Gastrocnemius medialis (tissue), 4 donors: ENCODE measurements at regions not wholly inside any gene's neighbourhood (a gene's known extent, or its start where the extent isn't known, plus 50 kb on each side); places are given as distances from the start of the nearest gene placed in this dataset.

Experiments
- ATAC-seq, 2 donors: fragments of 150-250 bp; one replicate each; pipeline ENCODE4 v1.9.1; 2016
- DNase-seq, 2 donors: peaks; one replicate each; pipeline ENCODE4 v3.0.0-alpha.2; 2019
- H3K27ac ChIP-seq, 4 donors: fragments of 200-600 bp; sonication (generic); 1 replicate in 1 of 4; 2 replicates in 3 of 4; pipeline ENCODE4 v1.5.1; 2016 to 2018; ENCODE audit warnings: mild to moderate bottlenecking in 2 of 4, moderate library complexity in 1 of 4
- H3K27me3 ChIP-seq, 3 donors: fragments of 200-600 bp; sonication (generic) in 2 of 3; 1 replicate in 1 of 3; 2 replicates in 2 of 3; pipeline versions ENCODE4 v1.5.1 to v1.6.0; 2016 to 2019; ENCODE audit warnings: mild to moderate bottlenecking in 1 of 3, moderate library complexity in 1 of 3
- H3K36me3 ChIP-seq, 2 donors: fragments of 200-600 bp; sonication (generic) in 1 of 2; one replicate each; pipeline ENCODE4 v1.5.1; 2017 to 2018
- H3K4me1 ChIP-seq, 2 donors: fragments of 200-600 bp; sonication (generic) in 1 of 2; one replicate each; pipeline ENCODE4 v1.5.1; 2016 to 2017; ENCODE audit warnings: mild to moderate bottlenecking in 2 of 2
- H3K4me3 ChIP-seq, 4 donors: fragments of 200-600 bp; sonication (generic) in 3 of 4; 1 replicate in 1 of 4; 2 replicates in 3 of 4; pipeline ENCODE4 v1.5.1; 2016 to 2019; ENCODE audit warnings: mild to moderate bottlenecking in 2 of 4
- H3K9me3 ChIP-seq, 3 donors: fragments of 200-600 bp; sonication (generic) in 2 of 3; 1 replicate in 1 of 3; 2 replicates in 2 of 3; pipeline ENCODE4 v1.5.1; 2016 to 2019
- CTCF ChIP-seq, 5 experiments: fragments of 450-650 bp in 3 of 5; fragments of 200-600 bp in 2 of 5; sonication (generic) in 2 of 5; IDR thresholded peaks in 4 of 5; conservative IDR thresholded peaks in 1 of 5; 1 replicate in 4 of 5; 2 replicates in 1 of 5; pipeline ENCODE4 v1.5.1; 2016 to 2019; ENCODE audit warnings: antibody characterized with exemption in 5 of 5, mild to moderate bottlenecking in 3 of 5, moderate library complexity in 3 of 5
- POLR2A ChIP-seq, 2 donors: fragments of 450-650 bp; IDR thresholded peaks; one replicate each; pipeline ENCODE4 v1.6.1; 2017; ENCODE audit warnings: antibody characterized with exemption in 2 of 2, mild to moderate bottlenecking in 2 of 2, moderate library complexity in 2 of 2
- in situ Hi-C, 4 donors: fragments of 200-750 bp; cut with MboI; loops; one replicate each; pipeline versions ENCODE4 v1.15.0 to v1.8.0; 2017; ENCODE audit warnings: low sequenced_read_pairs in 4 of 4
- intact Hi-C: fragments of 100-400 bp; cut with DNase I; formaldehyde crosslinking; loops from one replicate; pipeline ENCODE4 v1.15.1; 2023; ENCODE audit warnings: low total_unique reads

GRCh38 chr6:2531426-2532215, 219.1 kb downstream of the MYLK4 start:
- H3K4me3 ChIP-seq, result no peak overlapping the region
- no peaks in the 10 kb centered on the region for H3K27me3 ChIP-seq
- intact Hi-C loops, result no loop called here
- H3K36me3 ChIP-seq, result no peaks in the 10 kb centered on the region
- ATAC-seq (no peak), DNase-seq (no peak)
- H3K4me1 ChIP-seq, result no peaks in the 10 kb centered on the region
- TF ChIP-seq CTCF (IDR thresholded peaks at IDR 0.05 in 4 of 5, conservative IDR thresholded peaks at IDR 0.05 in 1 of 5) (no peak), POLR2A (IDR thresholded peaks at IDR 0.05) (no peak)
- no peaks in the 10 kb centered on the region for H3K9me3 ChIP-seq
- in situ Hi-C loops, result no loop called here
- H3K27ac ChIP-seq, result no peak overlapping the region

- DNase-seq (no peak), ATAC-seq (no peak)
- Histone ChIP-seq H3K9me3 (no peaks in the 10 kb centered on the region), H3K27me3 (no peaks in the 10 kb centered on the region), H3K36me3 (no peaks in the 10 kb centered on the region), H3K4me3 (no peak overlapping the region), H3K4me1 (no peaks in the 10 kb centered on the region), H3K27ac (no peak overlapping the region)
- in situ Hi-C loops, result no loop called here
- intact Hi-C loops, result no loop called here
- no peak for TF ChIP-seq CTCF (IDR thresholded peaks at IDR 0.05 in 4 of 5, conservative IDR thresholded peaks at IDR 0.05 in 1 of 5)
- TF ChIP-seq POLR2A (IDR thresholded peaks at IDR 0.05), result no peak
Measured at GRCh38 chr6:2529211-2529719, 221.5 kb downstream of the MYLK4 start.

- no peaks in the 10 kb centered on the region for H3K9me3 ChIP-seq
- DNase-seq (no peak), ATAC-seq (no peak)
- H3K4me1 ChIP-seq, result no peaks in the 10 kb centered on the region
- intact Hi-C loops, result no loop called here
- H3K36me3 ChIP-seq, result no peaks in the 10 kb centered on the region
- H3K27me3 ChIP-seq, result no peaks in the 10 kb centered on the region
- no peak overlapping the region for H3K4me3 ChIP-seq
- TF ChIP-seq CTCF (IDR thresholded peaks at IDR 0.05 in 4 of 5, conservative IDR thresholded peaks at IDR 0.05 in 1 of 5) (no peak), POLR2A (IDR thresholded peaks at IDR 0.05) (no peak)
- in situ Hi-C loops, result no loop called here
- H3K27ac ChIP-seq, result no peak overlapping the region
Measured at GRCh38 chr6:2528156-2528555, 222.6 kb downstream of the MYLK4 start.

- Histone ChIP-seq H3K9me3 (no peaks in the 10 kb centered on the region), H3K4me3 (no peak overlapping the region), H3K36me3 (no peaks in the 10 kb centered on the region), H3K4me1 (no peaks in the 10 kb centered on the region), H3K27ac (no peak overlapping the region), H3K27me3 (no peaks in the 10 kb centered on the region)
- intact Hi-C loops (no loop called here), in situ Hi-C loops (no loop called here)
- ATAC-seq (no peak), DNase-seq (no peak)
- TF ChIP-seq CTCF (IDR thresholded peaks at IDR 0.05 in 4 of 5, conservative IDR thresholded peaks at IDR 0.05 in 1 of 5), result no peak
- TF ChIP-seq POLR2A (IDR thresholded peaks at IDR 0.05), result no peak
Measured at GRCh38 chr6:2526766-2527165, 224.0 kb downstream of the MYLK4 start.
